ENCODE measurements at regions not wholly inside any gene's neighbourhood (a gene's known extent, or its start where the extent isn't known, plus 50 kb on each side); places are given as distances from the start of the nearest gene placed in this dataset.

DNA sequence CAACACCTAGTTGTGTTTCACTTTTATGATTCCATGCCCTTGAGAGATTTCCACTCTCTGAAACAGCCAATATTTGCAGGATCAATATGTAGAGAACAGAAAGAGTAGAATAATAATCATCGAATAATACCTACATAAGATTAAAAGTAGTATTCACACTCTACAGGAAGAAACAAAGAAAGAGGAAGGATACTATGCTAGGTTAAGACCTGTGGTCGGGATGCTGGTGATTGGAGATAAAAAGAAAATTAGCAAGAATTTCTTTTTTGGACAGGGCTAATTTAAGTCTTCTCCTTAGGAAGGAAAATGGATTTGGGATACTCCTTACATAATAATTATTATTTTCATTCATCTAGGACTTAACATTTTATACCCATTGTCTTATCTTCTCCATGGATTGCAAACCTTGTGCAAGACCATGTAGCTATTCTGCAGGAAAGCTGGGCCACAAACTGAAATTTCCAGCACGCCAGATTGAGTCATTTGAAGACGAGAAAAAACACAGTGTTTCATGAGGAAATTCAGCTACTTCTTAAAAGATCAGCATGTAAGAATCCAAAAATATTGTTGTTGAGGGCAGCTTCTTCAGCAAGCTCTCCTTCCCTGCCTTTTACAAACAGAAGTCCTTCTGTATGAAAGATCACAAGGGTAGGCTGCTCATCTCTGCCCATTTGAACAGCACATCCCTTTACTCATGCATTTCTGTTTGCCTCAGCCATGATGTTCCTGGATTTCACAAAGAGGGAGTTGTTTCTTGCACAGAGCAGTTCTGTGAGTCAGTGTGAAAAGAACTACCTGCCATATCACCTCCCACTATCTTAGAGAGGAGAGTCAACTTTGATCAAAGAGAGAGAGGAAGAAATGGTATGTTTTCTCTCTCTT lies 90.7 kb downstream of the FAM76B start:
- H3K79me2 ChIP-seq (ENCODE audit: insufficient read depth, low read length) = no peaks in the 10 kb centered on the region
- no peak overlapping the region for H3K4me3 ChIP-seq (ENCODE audit: low read depth in 1 of 2, low read length in 2 of 2)
- H3K4me1 ChIP-seq (ENCODE audit: insufficient read depth, low read length) = no peaks in the 10 kb centered on the region
- H3K4me2 ChIP-seq (ENCODE audit: insufficient read depth, low read length) = no peak overlapping the region
- DNase-seq (no peak), ATAC-seq (ENCODE audit: insufficient read depth, low read depth) (no peak)
- no peaks in the 10 kb centered on the region for H4K20me1 ChIP-seq (ENCODE audit: insufficient read depth, low read length)
- H3K9me3 ChIP-seq (ENCODE audit: insufficient read depth, low read length, severe bottlenecking) = no peaks in the 10 kb centered on the region
- peaks cover 6% of the 10 kb centered on the region for H3K27me3 ChIP-seq (ENCODE audit: insufficient read depth, low read length, poor library complexity)
- no peak for TF ChIP-seq EZH2 (IDR thresholded peaks at IDR 0.05; ENCODE audit: borderline replicate concordance, low read depth, low read length, severe bottlenecking)
- TF ChIP-seq CTCF (IDR thresholded peaks at IDR 0.05; ENCODE audit: borderline replicate concordance, extremely low read depth, low read length, poor library complexity, severe bottlenecking) = no peak
- no peaks in the 10 kb centered on the region for H3K36me3 ChIP-seq (ENCODE audit: insufficient read depth, low read length)
- H3K27ac ChIP-seq (ENCODE audit: low read length) = no peak overlapping the region
- H3K9ac ChIP-seq (ENCODE audit: low read depth, low read length) = no peak overlapping the region
- no peak overlapping the region for H2AFZ ChIP-seq (ENCODE audit: low read depth, low read length)

DNA sequence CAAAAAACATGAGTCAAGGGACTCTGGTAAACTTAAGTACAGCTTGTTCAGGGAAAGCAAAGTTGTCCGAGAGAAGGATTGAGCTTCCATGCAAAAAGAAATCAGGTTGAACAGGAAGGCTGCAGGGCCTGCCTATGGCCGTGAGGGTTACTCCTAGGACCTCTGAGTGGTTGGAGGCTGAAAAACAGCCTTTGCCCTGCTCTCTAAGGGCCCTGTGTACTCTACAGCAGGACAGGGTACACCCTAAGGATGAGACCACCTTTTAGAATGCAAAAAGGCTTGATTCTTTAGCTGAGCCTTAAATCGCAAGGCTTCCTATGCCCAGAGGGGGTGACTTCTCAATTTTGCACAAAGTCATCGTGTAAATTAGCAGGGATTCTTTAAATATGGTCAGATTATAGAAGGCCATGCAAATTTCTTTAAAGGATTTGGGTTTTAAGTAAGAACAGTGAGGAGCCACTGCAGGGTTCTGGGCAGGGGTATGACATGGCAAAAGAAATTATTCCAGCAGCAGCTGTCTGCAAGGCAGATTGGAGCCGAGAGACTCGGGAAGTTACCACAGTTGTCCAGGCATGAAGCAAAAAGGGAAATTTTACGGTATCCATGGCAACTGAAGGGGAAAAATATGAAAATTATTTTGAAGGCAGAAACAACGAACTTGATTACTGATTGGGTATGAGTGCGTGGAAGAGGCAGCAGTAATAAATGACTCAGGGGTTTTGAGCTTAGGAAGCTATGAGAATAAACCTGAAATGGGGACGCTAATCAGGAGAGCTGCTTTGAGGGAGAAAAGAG lies 91.8 kb downstream of the FAM76B start:
- Histone ChIP-seq H4K20me1 (ENCODE audit: insufficient read depth, low read length) (no peaks in the 10 kb centered on the region), H3K4me3 (ENCODE audit: low read depth in 1 of 2, low read length in 2 of 2) (no peak overlapping the region), H3K4me2 (ENCODE audit: insufficient read depth, low read length) (no peak overlapping the region), H3K79me2 (ENCODE audit: insufficient read depth, low read length) (no peaks in the 10 kb centered on the region), H3K27me3 (ENCODE audit: insufficient read depth, low read length, poor library complexity) (peaks cover 6% of the 10 kb centered on the region), H2AFZ (ENCODE audit: low read depth, low read length) (no peak overlapping the region), H3K9me3 (ENCODE audit: insufficient read depth, low read length, severe bottlenecking) (no peaks in the 10 kb centered on the region), H3K36me3 (ENCODE audit: insufficient read depth, low read length) (no peaks in the 10 kb centered on the region), H3K9ac (ENCODE audit: low read depth, low read length) (no peak overlapping the region), H3K27ac (ENCODE audit: low read length) (no peak overlapping the region), H3K4me1 (ENCODE audit: insufficient read depth, low read length) (no peaks in the 10 kb centered on the region)
- ATAC-seq (ENCODE audit: insufficient read depth, low read depth) (no peak), DNase-seq (no peak)
- no peak for TF ChIP-seq EZH2 (IDR thresholded peaks at IDR 0.05; ENCODE audit: borderline replicate concordance, low read depth, low read length, severe bottlenecking)
- TF ChIP-seq CTCF (IDR thresholded peaks at IDR 0.05; ENCODE audit: borderline replicate concordance, extremely low read depth, low read length, poor library complexity, severe bottlenecking) = no peak

DNA sequence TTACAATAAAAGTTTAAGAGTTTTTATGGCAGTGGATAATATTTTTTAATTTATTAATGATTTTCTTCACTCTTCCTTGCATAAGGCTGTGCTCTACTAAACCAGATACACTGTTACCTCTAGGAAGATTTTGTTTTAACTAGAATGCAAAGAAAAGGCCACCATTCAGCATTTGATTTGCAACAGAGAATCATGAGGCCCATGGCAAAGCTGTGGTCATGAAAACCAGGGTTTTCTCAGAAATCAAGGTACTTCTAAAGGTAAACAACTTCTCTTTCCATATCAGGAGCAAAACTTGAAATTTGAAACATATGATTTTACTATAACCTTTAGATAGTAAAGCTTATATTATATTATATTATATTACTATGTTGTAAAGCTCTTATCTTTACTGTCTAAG lies 94.4 kb downstream of the FAM76B start:
- no peaks in the 10 kb centered on the region for H3K9me3 ChIP-seq (ENCODE audit: insufficient read depth, low read length, severe bottlenecking)
- H3K79me2 ChIP-seq (ENCODE audit: insufficient read depth, low read length) = no peaks in the 10 kb centered on the region
- H2AFZ ChIP-seq (ENCODE audit: low read depth, low read length) = no peak overlapping the region
- H3K27me3 ChIP-seq (ENCODE audit: insufficient read depth, low read length, poor library complexity) = peaks cover 11% of the 10 kb centered on the region
- no peaks in the 10 kb centered on the region for H3K36me3 ChIP-seq (ENCODE audit: insufficient read depth, low read length)
- ATAC-seq (ENCODE audit: insufficient read depth, low read depth) (no peak), DNase-seq (no peak)
- no peak overlapping the region for H3K27ac ChIP-seq (ENCODE audit: low read length)
- H3K4me2 ChIP-seq (ENCODE audit: insufficient read depth, low read length) = no peak overlapping the region
- H4K20me1 ChIP-seq (ENCODE audit: insufficient read depth, low read length) = no peaks in the 10 kb centered on the region
- H3K4me1 ChIP-seq (ENCODE audit: insufficient read depth, low read length) = no peaks in the 10 kb centered on the region
- H3K9ac ChIP-seq (ENCODE audit: low read depth, low read length) = no peak overlapping the region
- no peak overlapping the region for H3K4me3 ChIP-seq (ENCODE audit: low read depth in 1 of 2, low read length in 2 of 2)
- TF ChIP-seq EZH2 (IDR thresholded peaks at IDR 0.05; ENCODE audit: borderline replicate concordance, low read depth, low read length, severe bottlenecking) = no peak
- no peak for TF ChIP-seq CTCF (IDR thresholded peaks at IDR 0.05; ENCODE audit: borderline replicate concordance, extremely low read depth, low read length, poor library complexity, severe bottlenecking)

Data from DND-41 (cell line).